ENCODE measurements at regions not wholly inside any gene's neighbourhood (a gene's known extent, or its start where the extent isn't known, plus 50 kb on each side); places are given as distances from the start of the nearest gene placed in this dataset.
A peak's percentile ranks its signal among the peaks of the same experiment; 100 is the strongest.
"Not testable (repeated sequence)": the region's sequence is repeated elsewhere in the genome, so short reads cannot be mapped to it uniquely, and the experiment has no call there.

DNA sequence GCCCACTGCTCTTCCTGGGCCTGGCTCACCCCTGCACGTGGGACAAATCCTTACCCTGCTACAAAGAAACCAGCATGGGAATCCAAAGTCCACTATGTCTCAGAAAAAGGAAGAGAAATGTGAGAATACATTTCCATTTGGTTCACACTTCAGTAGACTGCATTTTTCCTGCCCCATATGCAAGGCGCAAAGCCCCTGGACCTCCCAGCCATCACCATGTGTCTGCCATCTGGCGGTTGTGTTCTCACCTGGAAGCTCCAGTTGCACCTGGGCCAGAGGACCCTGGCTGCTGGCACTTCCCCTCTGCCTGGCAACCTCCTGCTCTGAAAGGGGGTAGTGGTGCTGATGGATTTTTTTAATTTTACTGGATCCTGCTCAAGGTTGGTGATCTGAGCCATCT is 86.0 kb downstream of the TRIM43 start:
- not testable (repeated sequence) for H3K36me3 Mint-ChIP-seq; H3K9me3 Mint-ChIP-seq; ATAC-seq; DNase-seq (ENCODE audit: low spot score in 2 of 2); H3K27ac Mint-ChIP-seq

DNA sequence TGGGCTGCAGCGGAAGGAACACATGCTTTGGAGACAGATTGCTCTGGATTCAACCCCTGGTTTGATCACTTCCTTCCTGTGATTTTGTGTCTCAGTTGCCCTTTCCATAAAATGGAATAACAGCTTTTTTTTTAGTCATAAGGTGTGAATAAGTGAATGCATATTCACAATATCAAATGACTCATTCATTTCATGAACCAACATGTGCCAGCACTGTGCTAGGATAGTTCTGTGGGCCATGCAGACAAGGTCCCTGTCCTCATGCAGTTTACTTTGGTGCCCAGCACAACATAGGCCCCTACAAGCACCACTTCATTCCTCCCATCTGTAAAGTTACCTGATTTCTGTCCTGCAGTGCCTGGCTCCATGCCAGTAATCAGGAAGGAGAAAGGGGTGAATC is 89.4 kb downstream of the TRIM43 start:
- H3K9me3 Mint-ChIP-seq; ATAC-seq; DNase-seq (ENCODE audit: low spot score in 2 of 2); H3K36me3 Mint-ChIP-seq; H3K27ac Mint-ChIP-seq: not testable (repeated sequence)

DNA sequence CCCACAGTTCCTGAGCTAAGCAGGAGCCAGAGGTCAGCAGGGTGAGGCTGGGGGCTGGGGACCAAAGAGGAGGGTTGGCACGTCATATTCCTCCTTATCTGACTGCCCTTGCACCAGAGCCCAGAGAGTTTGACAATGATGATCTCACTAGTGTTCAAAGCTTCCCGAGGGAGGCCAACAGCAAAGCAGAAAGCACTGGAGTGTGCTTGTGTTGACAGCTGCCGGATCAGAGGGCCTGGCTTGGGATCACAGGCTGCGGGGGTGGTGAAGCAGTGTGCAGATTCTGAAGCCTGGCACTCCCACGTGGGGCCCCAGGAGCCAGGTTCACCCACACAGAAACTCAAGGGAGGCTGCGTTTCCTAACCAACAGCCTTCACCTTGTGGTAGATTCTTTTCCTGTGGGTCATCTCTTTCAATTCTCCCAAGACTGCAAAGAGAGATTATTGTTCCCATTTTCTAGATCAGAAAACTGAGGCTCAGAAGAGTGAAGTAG is 89.8 kb downstream of the TRIM43 start:
- not testable (repeated sequence) for H3K9me3 Mint-ChIP-seq; ATAC-seq; H3K36me3 Mint-ChIP-seq; DNase-seq (ENCODE audit: low spot score in 2 of 2); H3K27ac Mint-ChIP-seq

DNA sequence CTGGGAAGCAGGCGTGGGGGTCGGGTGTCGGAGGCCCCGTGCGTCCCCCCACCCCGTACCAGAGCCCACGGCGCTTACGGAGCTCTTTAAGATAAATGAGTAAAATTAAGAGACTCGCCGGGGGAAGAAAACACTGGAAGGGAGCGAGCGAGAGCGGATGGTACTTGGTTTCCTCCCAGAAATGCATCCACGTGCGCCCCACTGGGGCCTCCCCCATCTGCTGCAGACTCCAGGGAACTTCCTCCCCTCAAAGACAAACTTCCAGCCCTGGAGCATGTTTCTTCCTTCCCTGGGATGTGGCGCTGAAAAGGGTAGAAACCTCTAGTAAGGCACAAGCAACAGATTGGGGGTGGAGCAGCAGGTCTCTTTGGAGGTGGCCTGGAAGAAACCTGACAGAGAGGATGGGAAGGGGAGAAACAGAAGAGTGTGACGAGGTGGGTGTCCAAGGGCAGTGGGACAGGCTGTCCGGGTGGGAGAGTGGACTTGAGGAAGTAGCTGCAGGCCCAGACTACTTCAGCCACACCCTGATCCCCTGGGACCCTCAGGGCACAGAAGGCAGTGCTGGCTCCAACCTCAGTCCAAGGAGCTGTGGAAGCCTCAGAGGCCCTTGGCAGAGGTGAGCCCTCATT is 91.2 kb downstream of the TRIM43 start:
- peak in 1 of 2 donors; percentile 35 for ATAC-seq
- H3K9me3 Mint-ChIP-seq; DNase-seq (ENCODE audit: low spot score in 2 of 2); H3K36me3 Mint-ChIP-seq; H3K27ac Mint-ChIP-seq: not testable (repeated sequence)

DNA sequence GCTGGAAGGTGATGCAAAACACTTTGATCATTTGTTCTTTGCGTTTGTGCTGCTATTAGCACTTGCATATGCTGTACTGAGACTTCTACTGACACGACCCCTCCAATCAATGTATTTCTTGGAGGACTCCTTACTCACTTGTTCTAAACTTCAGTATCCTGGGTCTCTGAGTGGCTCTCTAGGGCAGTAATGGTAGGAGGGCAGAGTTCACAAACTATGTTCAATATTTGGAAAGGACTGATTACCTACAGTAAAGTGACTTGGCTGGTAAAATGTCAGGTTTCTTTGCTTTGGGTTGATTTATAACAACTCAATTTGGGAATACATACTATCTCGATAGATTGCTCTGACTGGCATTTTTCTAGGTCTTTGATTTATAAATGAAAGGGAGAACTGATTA is 93.7 kb downstream of the TRIM43 start:
- Mint-ChIP-seq H3K27ac (no peak overlapping the region), H3K9me3 (no peaks in the 10 kb centered on the region), H3K36me3 (no peaks in the 10 kb centered on the region)
- ATAC-seq: no peak
- no peak for DNase-seq (ENCODE audit: low spot score in 2 of 2)

DNA sequence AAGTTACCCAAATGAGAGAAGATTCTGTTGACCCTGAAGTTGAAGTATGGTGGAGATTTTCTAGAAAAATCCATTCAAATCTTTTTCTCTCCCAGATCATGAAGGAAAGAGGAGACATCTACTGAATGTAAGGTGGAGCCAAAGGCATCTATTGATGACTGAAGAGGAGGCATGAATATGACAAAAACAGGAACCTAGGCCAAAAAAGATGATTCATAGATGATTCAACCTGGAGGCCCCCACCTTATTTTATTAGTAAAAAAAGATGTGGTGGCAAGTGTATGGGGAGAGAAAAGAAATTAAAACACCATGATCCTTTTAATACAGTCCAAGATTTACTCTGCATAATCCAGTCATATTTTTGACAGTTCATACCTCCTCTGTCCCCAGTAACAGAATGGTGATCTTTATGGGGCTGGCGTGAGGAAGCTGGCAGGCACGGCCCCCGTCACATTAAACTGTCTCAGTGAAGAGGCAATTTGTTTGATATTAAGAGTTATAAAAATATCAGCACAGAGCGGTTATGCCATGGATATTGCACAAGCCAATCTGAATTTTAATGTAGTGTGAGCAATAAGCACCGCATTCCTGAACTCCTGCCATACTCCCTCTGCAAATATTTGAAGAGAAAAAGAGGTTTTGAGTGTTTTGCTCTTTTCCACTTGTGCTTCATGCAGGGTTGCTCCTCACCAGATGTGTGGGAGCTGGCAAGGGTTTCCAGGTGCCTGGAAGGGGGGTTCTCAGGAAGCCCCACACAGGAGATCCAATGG is 94.4 kb downstream of the TRIM43 start:
- not testable (repeated sequence) for H3K9me3 Mint-ChIP-seq; DNase-seq (ENCODE audit: low spot score in 2 of 2); H3K27ac Mint-ChIP-seq; H3K36me3 Mint-ChIP-seq
- peak in 1 of 2 donors; percentile 54 for ATAC-seq

DNA sequence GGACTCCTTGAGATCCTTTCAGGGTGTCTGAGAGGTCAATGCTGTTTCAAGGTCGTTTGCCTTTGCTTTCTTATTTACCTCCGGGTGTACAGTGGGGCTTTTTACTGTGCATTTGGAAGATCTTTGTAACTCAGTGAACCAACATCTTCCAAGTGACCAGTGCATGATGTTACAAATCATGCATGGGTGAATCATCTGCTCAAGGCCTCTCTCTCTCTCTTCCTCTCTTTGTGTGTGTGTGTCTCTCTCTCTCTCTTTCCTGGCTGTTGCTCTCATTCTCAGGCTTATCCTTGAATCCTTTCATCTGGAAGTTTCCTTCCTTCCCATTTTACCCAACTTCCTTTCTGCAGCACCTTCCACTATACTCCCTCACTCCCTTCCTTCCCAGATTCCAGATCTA is 96.1 kb downstream of the TRIM43 start:
- ATAC-seq; H3K36me3 Mint-ChIP-seq; H3K9me3 Mint-ChIP-seq; H3K27ac Mint-ChIP-seq; DNase-seq (ENCODE audit: low spot score in 2 of 2): not testable (repeated sequence)

DNA sequence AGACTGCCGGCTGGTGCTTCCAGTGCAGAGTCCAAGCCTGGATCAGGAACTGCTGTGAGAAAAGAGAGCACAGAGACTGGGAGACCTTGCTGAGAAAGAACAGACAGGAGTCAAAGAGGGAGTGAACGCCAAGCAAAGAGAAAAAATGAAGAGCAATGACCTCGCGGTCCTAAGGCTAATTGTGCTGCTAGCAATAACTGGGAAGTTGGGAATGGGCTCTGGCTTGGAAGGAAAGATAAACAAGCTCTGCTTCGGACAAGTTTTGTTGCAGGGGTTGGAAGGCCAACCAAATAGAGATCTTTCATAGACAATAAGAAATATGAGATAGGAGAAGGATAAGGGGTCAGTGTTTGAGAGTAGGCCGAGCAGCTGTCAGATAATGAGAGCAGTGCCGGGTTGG is 99.4 kb downstream of the TRIM43 start:
- H3K36me3 Mint-ChIP-seq; H3K27ac Mint-ChIP-seq; H3K9me3 Mint-ChIP-seq; ATAC-seq; DNase-seq (ENCODE audit: low spot score in 2 of 2): not testable (repeated sequence)

DNA sequence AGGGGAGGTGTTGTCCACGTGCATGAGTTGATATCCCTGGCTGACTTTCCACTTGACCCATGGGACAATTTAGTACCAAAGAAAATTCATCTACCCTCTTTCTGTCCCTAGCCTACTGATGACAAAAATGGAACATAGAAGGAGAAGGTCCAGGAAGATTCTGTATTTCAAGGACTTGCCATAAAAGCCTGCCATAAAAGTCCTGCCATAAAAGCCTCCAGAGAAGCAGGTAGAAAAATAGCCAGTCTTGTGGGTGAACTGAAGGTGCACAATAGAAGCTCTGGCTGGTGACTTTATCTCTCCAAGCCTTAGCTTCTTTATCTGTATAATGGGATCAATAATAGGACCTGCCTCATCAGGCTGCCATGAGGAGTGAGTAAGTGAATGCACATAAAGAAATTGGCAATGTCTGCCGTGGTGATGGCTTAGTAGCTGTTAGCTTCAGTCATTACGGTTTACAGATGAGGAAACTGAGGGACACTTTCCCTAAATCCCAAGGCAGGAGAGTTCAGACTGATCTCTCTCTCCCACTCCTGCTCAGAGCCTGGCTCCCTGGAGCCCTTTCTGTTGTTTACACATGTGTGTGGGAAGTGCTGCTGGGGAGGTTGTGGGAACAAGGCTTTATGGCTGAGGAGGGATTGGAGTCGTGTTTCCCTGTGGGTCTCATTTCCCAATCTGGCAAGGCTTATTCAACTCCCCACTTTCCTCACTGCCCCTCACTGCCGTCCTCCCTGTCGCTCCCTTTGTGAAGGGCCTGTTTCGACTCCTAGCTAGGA is 101.5 kb downstream of the TRIM43 start:
- not testable (repeated sequence) for DNase-seq (ENCODE audit: low spot score in 2 of 2); H3K9me3 Mint-ChIP-seq; H3K27ac Mint-ChIP-seq; H3K36me3 Mint-ChIP-seq; ATAC-seq

DNA sequence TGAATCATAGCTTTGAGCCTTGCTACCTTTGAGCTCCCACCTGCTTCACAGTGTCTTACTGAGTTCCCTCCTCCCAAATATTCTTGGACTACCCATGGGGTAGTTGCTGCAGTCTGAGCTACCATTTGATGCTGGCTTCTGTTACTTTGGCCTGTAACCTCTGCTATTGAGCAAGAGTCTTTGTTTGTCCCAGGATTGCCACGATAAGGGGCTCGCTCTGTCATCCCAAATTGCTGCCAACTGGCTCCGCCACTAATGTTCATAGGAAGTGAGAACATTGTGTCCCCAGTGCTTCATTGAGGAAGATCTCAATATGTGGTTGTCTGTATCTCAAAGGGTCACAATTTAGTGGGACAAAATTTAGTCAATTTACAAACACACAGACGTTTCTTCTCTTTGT is 103.8 kb downstream of the TRIM43 start:
- Mint-ChIP-seq H3K36me3 (no peaks in the 10 kb centered on the region), H3K27ac (no peak overlapping the region), H3K9me3 (no peaks in the 10 kb centered on the region)
- DNase-seq (ENCODE audit: low spot score in 2 of 2): no peak
- ATAC-seq: no peak

DNA sequence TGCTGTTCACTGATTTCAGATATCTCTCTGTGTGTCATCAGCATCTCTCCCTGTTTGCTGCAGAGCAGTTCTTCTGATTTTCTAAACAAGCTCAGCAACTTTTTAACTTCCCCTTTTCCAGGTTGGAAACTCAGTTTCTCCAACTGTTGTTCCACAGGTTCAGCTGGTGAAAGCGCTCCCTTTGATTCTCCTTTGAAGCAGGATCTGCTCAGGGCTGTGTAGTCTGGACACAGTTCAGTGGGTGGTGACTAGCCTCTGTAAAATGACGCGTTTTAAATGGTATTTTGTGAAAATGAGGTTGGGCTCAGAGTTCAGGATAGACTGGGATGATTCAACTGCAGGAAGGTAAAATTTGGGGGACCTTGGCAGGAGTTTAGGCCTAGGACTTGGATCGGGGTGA is 106.3 kb downstream of the TRIM43 start:
- Mint-ChIP-seq H3K27ac (no peak overlapping the region), H3K36me3 (no peaks in the 10 kb centered on the region), H3K9me3 (no peaks in the 10 kb centered on the region)
- ATAC-seq (no peak), DNase-seq (ENCODE audit: low spot score in 2 of 2) (no peak)

DNA sequence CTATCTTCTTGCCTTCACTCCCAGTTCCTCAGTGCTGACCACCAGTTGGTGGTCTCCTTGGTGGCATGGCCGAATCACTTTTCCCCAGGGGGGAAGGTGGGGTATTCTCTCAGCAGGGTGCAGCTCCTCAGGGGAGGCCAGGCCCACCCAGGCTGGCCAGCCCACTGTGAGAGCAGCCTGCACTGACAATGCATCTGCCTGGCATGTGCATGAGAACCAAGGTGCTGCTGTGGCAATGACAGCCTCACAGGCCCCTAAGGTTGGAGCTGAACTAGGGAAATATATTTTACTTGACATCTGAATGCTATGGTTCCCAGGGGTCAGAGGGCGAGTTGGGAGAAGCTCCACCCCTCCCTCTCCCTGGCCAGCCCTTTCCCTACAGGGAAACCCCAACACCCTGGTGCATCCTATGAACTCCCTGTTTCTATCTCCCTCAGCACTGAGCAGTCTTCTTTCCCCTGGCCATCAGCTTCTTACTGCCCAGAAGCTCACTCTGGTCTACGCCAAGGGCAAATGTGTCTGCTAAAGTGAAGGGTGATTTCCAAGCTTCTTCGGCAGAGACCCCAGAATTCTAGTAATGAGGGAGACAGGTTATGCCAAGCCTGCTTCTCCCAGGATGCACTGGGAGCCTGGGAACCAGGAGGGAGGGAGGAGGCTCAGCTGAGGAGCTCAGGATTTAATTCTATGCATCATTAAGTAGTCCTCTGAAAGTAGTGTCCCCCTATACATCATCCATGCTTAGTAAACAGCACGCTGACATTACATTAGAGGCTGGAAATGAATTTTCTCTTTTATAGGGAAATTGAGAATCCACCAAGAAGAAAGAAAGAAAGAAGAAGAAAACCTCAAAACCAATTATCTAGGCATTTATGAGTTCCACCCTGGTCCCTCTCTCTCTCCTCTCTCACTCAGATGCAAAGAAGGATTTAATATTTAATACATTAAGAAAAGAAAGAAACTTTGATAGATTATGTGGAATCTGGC is 107.7 kb downstream of the TRIM43 start:
- not testable (repeated sequence) for H3K27ac Mint-ChIP-seq; ATAC-seq; H3K9me3 Mint-ChIP-seq; H3K36me3 Mint-ChIP-seq; DNase-seq (ENCODE audit: low spot score in 2 of 2)

DNA sequence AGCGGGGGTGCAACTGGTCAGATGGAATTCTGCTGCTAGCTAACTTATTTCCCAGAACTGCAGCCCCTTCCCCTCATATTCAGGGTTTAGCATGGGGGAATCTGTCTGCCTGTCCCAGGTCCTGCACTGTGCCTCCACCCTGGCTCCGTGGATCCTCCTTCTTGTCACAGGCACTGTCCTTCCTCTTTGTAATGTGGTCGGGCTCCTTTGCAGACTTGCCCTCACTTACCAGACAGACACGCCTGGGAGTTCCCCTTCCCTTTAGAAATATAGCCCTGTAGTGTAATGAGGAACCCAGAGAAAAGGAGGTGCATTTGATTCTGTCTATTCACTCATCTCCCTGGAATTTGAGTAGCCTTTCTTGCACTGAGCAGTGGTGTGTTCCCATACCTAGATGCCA is 108.7 kb downstream of the TRIM43 start:
- DNase-seq (ENCODE audit: low spot score in 2 of 2) (no peak), ATAC-seq (no peak)
- no peak overlapping the region for H3K27ac Mint-ChIP-seq
- no peaks in the 10 kb centered on the region for H3K9me3 Mint-ChIP-seq
- H3K36me3 Mint-ChIP-seq: no peaks in the 10 kb centered on the region

DNA sequence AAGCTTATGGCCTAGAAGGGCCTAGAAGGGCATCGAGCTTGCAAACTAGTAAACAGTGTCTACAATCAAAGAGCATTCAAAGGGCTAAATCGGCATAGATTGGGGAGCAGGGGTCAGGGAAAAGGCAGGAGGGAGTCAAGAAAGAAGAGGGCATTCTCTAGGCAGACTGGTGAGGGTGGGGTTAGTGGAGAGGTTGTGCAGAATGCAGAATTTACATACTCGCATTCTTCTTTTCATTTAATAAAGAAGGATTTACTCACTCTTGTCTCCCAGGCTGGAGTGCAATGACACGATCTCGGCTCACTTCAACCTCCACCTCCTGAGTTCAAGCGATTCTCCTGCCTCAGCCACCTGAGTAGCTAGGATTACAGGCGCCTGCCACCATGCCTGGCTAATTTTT is 110.7 kb downstream of the TRIM43 start:
- ATAC-seq (no peak), DNase-seq (ENCODE audit: low spot score in 2 of 2) (no peak)
- no peak overlapping the region for H3K27ac Mint-ChIP-seq
- no peaks in the 10 kb centered on the region for H3K9me3 Mint-ChIP-seq
- no peaks in the 10 kb centered on the region for H3K36me3 Mint-ChIP-seq

DNA sequence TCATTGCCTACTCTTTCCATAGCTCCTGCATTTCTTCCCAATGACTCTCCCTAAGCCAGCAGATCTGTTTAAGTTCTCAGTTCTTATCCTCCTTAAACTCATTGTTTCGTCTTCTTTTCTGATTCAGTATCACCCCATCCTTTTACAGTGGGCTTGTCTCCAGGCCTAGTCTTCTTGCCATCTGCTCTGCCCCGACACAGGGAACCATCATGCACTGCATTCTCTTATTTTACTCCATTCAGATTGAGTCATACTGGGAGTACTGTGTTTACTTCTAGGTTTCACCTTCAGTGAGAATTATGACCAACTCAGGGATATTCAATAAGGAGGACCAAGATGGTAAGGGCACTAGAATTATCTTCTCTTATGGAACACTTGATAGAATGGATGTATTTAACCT is 115.4 kb downstream of the TRIM43 start:
- H3K27ac Mint-ChIP-seq; ATAC-seq; DNase-seq (ENCODE audit: low spot score in 2 of 2); H3K36me3 Mint-ChIP-seq; H3K9me3 Mint-ChIP-seq: not testable (repeated sequence)

DNA sequence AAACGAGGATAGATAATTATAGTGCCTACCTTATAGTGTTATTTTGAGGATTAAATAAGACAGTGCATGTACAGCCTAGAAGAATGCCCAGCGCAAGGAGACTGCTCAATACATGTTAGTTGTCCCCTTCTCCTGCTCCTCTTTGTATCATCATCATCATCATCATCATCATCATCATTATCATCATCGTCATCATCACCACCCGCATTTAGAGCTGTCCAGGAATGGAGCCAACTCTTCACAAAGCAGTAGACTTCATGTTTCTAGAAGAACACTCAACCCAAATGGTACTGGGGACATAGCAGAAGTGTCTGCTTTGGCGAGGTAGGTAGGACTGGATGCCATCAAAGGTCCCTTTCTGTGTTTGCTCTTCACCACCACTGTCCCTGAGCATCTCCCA is 116.0 kb downstream of the TRIM43 start:
- ATAC-seq: no peak
- Mint-ChIP-seq H3K36me3 (no peaks in the 10 kb centered on the region), H3K27ac (no peak overlapping the region), H3K9me3 (no peaks in the 10 kb centered on the region)
- no peak for DNase-seq (ENCODE audit: low spot score in 2 of 2)
